SH-SY5Y (cell line): ENCODE measurements at regions not wholly inside any gene's neighbourhood (a gene's known extent, or its start where the extent isn't known, plus 50 kb on each side); places are given as distances from the start of the nearest gene placed in this dataset.

Experiments used
- GATA2 ChIP-seq: IDR thresholded peaks from 2 replicates; pipeline ENCODE4 v1.6.1; 2011; ENCODE audit warnings: mild to moderate bottlenecking, low read depth, low read length
- GATA3 ChIP-seq: IDR thresholded peaks from 2 replicates; pipeline ENCODE4 v1.6.1; 2011; ENCODE audit warnings: low read depth, mild to moderate bottlenecking, low read length, moderate library complexity

GRCh38 chr6:85079761-85080160 is 315.4 kb upstream of the TBX18 start:
- TF ChIP-seq GATA2 (no peak), GATA3 (no peak)
